GM12878 (cell line): ENCODE measurements at regions not wholly inside any gene's neighbourhood (a gene's known extent, or its start where the extent isn't known, plus 50 kb on each side); places are given as distances from the start of the nearest gene placed in this dataset.

Source experiments
- ATAC-seq: fragments of 200-7000 bp; cut with Tn5 transposase; 3 replicates; pipeline ENCODE4 v1.9.1; 2020; ENCODE audit warnings: mild to moderate bottlenecking, moderate library complexity
- BruUV-seq: library from RNA; stranded (reverse); fragments of 400-500 nt; replicated peaks from 2 replicates; lab custom pipeline; 2021; lab: Mats Ljungman, UMichigan
- CTCF ChIA-PET: fragments of 300-600 bp; sonication (Branson Sonifier 250); formaldehyde crosslinking; extraction: SDS; loops from one replicate; lab custom pipeline; 2021; ENCODE audit warnings: inconsistent platforms; lab: Yijun Ruan, JAX
- POLR2A ChIA-PET: fragments of 350-600 bp; formaldehyde crosslinking; extraction: SDS; loops from one replicate; lab custom pipeline; 2021; ENCODE audit warnings: inconsistent platforms; lab: Charles Lee
- RAD21 ChIA-PET: fragments of 300-600 bp; sonication (Branson Sonifier 250); formaldehyde crosslinking; loops from one replicate; lab custom pipeline; 2023; ENCODE audit warnings: antibody characterized with exemption; ENCODE audit not compliant: unreplicated experiment; lab: Charles Lee
- SMC1A ChIA-PET: fragments of 300-600 bp; sonication (Branson Sonifier 250); formaldehyde crosslinking; loops from one replicate; lab custom pipeline; 2023; ENCODE audit not compliant: unreplicated experiment, uncharacterized antibody; lab: Charles Lee
- DNase-seq: peaks from one replicate; pipeline ENCODE4 v3.0.0-alpha.2; 2011; ENCODE audit warnings: low read depth, low spot score
- FAIRE-seq: peaks from 3 replicates; lab custom pipeline; 2011; peaks lifted over from hg19 to GRCh38; lab: Jason Lieb, UNC
- H2AFZ ChIP-seq: 2 replicates; pipeline ENCODE4 v1.6.0; 2011; ENCODE audit warnings: low read depth, low read length, control low read depth; ENCODE audit not compliant: control insufficient read depth
- H3K27ac ChIP-seq: 2 replicates; pipeline ENCODE4 v1.5.1; 2011; ENCODE audit warnings: control low read depth; ENCODE audit not compliant: control insufficient read depth, insufficient read depth
- H3K27me3 ChIP-seq, 2 experiments: replicated peaks in 1 of 2; 2 replicates each; pipeline versions ENCODE4 v1.6.0 to v1.6.1; 2011; ENCODE audit warnings: low read length in 1 of 2; ENCODE audit not compliant: control insufficient read depth in 2 of 2, insufficient read depth in 2 of 2
- H3K36me3 ChIP-seq, 2 experiments: 2 replicates each; pipeline ENCODE4 v1.5.1; 2011; ENCODE audit warnings: low read length in 1 of 2; ENCODE audit not compliant: control insufficient read depth in 2 of 2, insufficient read depth in 2 of 2
- H3K4me1 ChIP-seq: 2 replicates; pipeline ENCODE4 v1.6.1; 2011; ENCODE audit warnings: mild to moderate bottlenecking, low read length, moderate library complexity, mixed read lengths; ENCODE audit not compliant: control insufficient read depth, insufficient read depth
- H3K4me2 ChIP-seq: 2 replicates; pipeline ENCODE4 v1.6.0; 2011; ENCODE audit warnings: control low read depth; ENCODE audit not compliant: control insufficient read depth, insufficient read depth
- H3K4me3 ChIP-seq: fragments of 200-600 bp; sonication (generic); 2 replicates; pipeline ENCODE4 v1.5.1; 2016
- H3K79me2 ChIP-seq: 2 replicates; pipeline ENCODE4 v1.6.0; 2011; ENCODE audit warnings: low read length; ENCODE audit not compliant: control insufficient read depth, insufficient read depth
- H3K9ac ChIP-seq: 2 replicates; pipeline ENCODE4 v1.8.0; 2011; ENCODE audit warnings: low read length, control low read depth, mixed read lengths; ENCODE audit not compliant: control insufficient read depth, insufficient read depth
- H3K9me3 ChIP-seq: replicated peaks from 3 replicates; pipeline ENCODE4 v1.5.1; 2011; ENCODE audit warnings: mild to moderate bottlenecking, low read length; ENCODE audit not compliant: control insufficient read depth, insufficient read depth
- H4K20me1 ChIP-seq: 2 replicates; pipeline ENCODE4 v1.6.0; 2011; ENCODE audit not compliant: control insufficient read depth, insufficient read depth
- E4F1 ChIP-seq: fragments of 450-650 bp; IDR thresholded peaks from 2 replicates; pipeline ENCODE4 v1.6.1; 2018; ENCODE audit warnings: borderline replicate concordance, mild to moderate bottlenecking; ENCODE audit not compliant: partially characterized antibody
- IKZF2 ChIP-seq, 2 experiments: fragments of 450-650 bp; IDR thresholded peaks; 2 replicates each; pipeline ENCODE4 v1.6.1; 2017; ENCODE audit warnings: mild to moderate bottlenecking in 2 of 2, moderate library complexity in 2 of 2
- SUZ12 ChIP-seq: fragments of 200-600 bp; sonication (generic); IDR thresholded peaks from one replicate; pipeline ENCODE4 v1.6.1; 2018; ENCODE audit warnings: antibody characterized with exemption, mild to moderate bottlenecking; ENCODE audit not compliant: unreplicated experiment
- USF1 ChIP-seq: IDR thresholded peaks from 2 replicates; pipeline ENCODE4 v1.6.1; 2011; ENCODE audit warnings: borderline replicate concordance, low read depth, mild to moderate bottlenecking, moderate library complexity, mixed read lengths, low read length; ENCODE audit not compliant: insufficient read depth; ENCODE audit errors: extremely low read length
- ZNF24 ChIP-seq: fragments of 450-650 bp; IDR thresholded peaks from 2 replicates; pipeline ENCODE4 v1.6.1; 2017; ENCODE audit warnings: antibody characterized with exemption, mild to moderate bottlenecking
- WGBS: methylation state at CpG from one replicate; pipeline ENCODE4 v1.1.6; 2016; ENCODE audit warnings: low lambda C conversion rate; ENCODE audit not compliant: insufficient replicate concordance, insufficient coverage; ENCODE audit errors: missing lambda C conversion rate; 5-methylcytosine and 5-hydroxymethylcytosine counted together
- in situ Hi-C: fragments of 300-500 bp; cut with MboI; formaldehyde crosslinking; loops from 9 replicates; pipeline ENCODE4 v1.14.3; 2018; ENCODE audit warnings: mixed read lengths
- intact Hi-C: fragments of 100-400 bp; cut with micrococcal nuclease; formaldehyde crosslinking; loops from one replicate; pipeline ENCODE4 v1.14.2; 2022; ENCODE audit not compliant: unreplicated experiment

- ChIA-PET POLR2A (no interaction called here), RAD21 (no interaction called here), CTCF (no interaction called here), SMC1A (no interaction called here)
- in situ Hi-C loops = no loop called here
- Histone ChIP-seq H3K27me3 (no peaks in the 10 kb centered on the region; a peak in 1 of 4 replicates), H4K20me1 (no peaks in the 10 kb centered on the region), H3K79me2 (no peaks in the 10 kb centered on the region), H3K36me3 (no peaks in the 10 kb centered on the region), H3K4me3 (no peak overlapping the region), H3K27ac (no peak overlapping the region), H3K9me3 (no peaks in the 10 kb centered on the region; the same call in 2 of the 3 replicates), H3K4me1 (peaks cover 9% of the 10 kb centered on the region), H3K4me2 (no peak overlapping the region), H2AFZ (no peak overlapping the region), H3K9ac (no peak overlapping the region)
- no peak for TF ChIP-seq E4F1
- TF ChIP-seq IKZF2 (IDR thresholded peaks at IDR 0.05) = no peak
- no peak for TF ChIP-seq SUZ12
- no peak for TF ChIP-seq USF1
- TF ChIP-seq ZNF24 = peak; percentile 89
- DNase-seq (no peak), FAIRE-seq (no peak), ATAC-seq (no peak)
- intact Hi-C loops = no loop called here
- 30% methylated on average over 3 of the region's 3 CpGs for WGBS
- BruUV-seq = no TSS peak
These were observed 76.6 kb downstream of the CYTL1 start for GRCh38 chr4:4942658-4943057.
